H7 (cell line): ENCODE measurements at regions not wholly inside any gene's neighbourhood (a gene's known extent, or its start where the extent isn't known, plus 50 kb on each side); places are given as distances from the start of the nearest gene placed in this dataset.

Experiments used
- DNase-seq: peaks from one replicate; pipeline ENCODE4 v3.0.0; 2012
- H3K27me3 ChIP-seq: 2 replicates; pipeline ENCODE4 v1.6.0; 2011; ENCODE audit warnings: mild to moderate bottlenecking, low read length; ENCODE audit not compliant: control insufficient read depth, insufficient read depth
- H3K36me3 ChIP-seq: replicated peaks from 2 replicates; pipeline ENCODE4 v1.5.1; 2011; ENCODE audit warnings: low read length; ENCODE audit not compliant: control insufficient read depth, insufficient read depth
- H3K4me3 ChIP-seq: 2 replicates; pipeline ENCODE4 v1.5.1; 2011; ENCODE audit warnings: low read depth, mild to moderate bottlenecking, control low read depth, low read length, moderate library complexity; ENCODE audit not compliant: insufficient read depth

GRCh38 chr14:29475641-29476040 is 452.0 kb downstream of the PRKD1 start:
- Histone ChIP-seq H3K36me3 (no peaks in the 10 kb centered on the region), H3K27me3 (no peaks in the 10 kb centered on the region), H3K4me3 (no peak overlapping the region)
- no peak for DNase-seq

- Histone ChIP-seq H3K4me3 (no peak overlapping the region), H3K27me3 (no peaks in the 10 kb centered on the region), H3K36me3 (no peaks in the 10 kb centered on the region)
- DNase-seq: no peak
These were observed 441.5 kb downstream of the PRKD1 start for GRCh38 chr14:29486132-29486531.

- Histone ChIP-seq H3K4me3 (no peak overlapping the region), H3K36me3 (no peaks in the 10 kb centered on the region), H3K27me3 (no peaks in the 10 kb centered on the region)
- DNase-seq: no peak
These were observed 437.7 kb downstream of the PRKD1 start for GRCh38 chr14:29489911-29490425.

GRCh38 chr14:29493849-29494248 is 433.8 kb downstream of the PRKD1 start:
- Histone ChIP-seq H3K27me3 (no peaks in the 10 kb centered on the region), H3K36me3 (no peaks in the 10 kb centered on the region), H3K4me3 (no peak overlapping the region)
- no peak for DNase-seq

- no peak overlapping the region for H3K4me3 ChIP-seq
- H3K36me3 ChIP-seq: no peaks in the 10 kb centered on the region
- no peaks in the 10 kb centered on the region for H3K27me3 ChIP-seq
- DNase-seq: no peak
These were observed 433.3 kb downstream of the PRKD1 start for GRCh38 chr14:29494312-29494711.

- Histone ChIP-seq H3K27me3 (no peaks in the 10 kb centered on the region), H3K4me3 (no peak overlapping the region), H3K36me3 (no peaks in the 10 kb centered on the region)
- DNase-seq: no peak
These were observed 423.7 kb downstream of the PRKD1 start for GRCh38 chr14:29503903-29504302.

- Histone ChIP-seq H3K36me3 (no peaks in the 10 kb centered on the region), H3K4me3 (no peak overlapping the region), H3K27me3 (no peaks in the 10 kb centered on the region; the same call in 1 of the 2 replicates)
- DNase-seq: peak; percentile 2
These were observed 409.3 kb downstream of the PRKD1 start for GRCh38 chr14:29518335-29518734.

- Histone ChIP-seq H3K27me3 (no peaks in the 10 kb centered on the region; the same call in 1 of the 2 replicates), H3K36me3 (no peaks in the 10 kb centered on the region), H3K4me3 (no peak overlapping the region)
- peak; percentile 47 for DNase-seq
These were observed 406.0 kb downstream of the PRKD1 start for GRCh38 chr14:29521526-29522137.
